Natural killer cell (primary cell): ENCODE measurements at regions not wholly inside any gene's neighbourhood (a gene's known extent, or its start where the extent isn't known, plus 50 kb on each side); places are given as distances from the start of the nearest gene placed in this dataset.

Source experiments
- ATAC-seq, 3 donors: fragments of 150-1000 bp in 2 of 3; fragments of 200-7000 bp in 1 of 3; cut with Tn5 transposase; 1 replicate in 1 of 3; 2 replicates in 2 of 3; pipeline ENCODE4 v1.10.0; 2021; ENCODE audit warnings: mild to moderate bottlenecking in 2 of 3, moderate library complexity in 2 of 3
- DNase-seq, 2 donors: peaks; one replicate each; pipeline versions ENCODE4 v3.0.0 to v3.0.0-alpha.2; 2013 to 2021; ENCODE audit warnings: mixed read lengths in 1 of 2
- H3K27ac ChIP-seq: one replicate; pipeline ENCODE4 v1.5.1; 2013; ENCODE audit warnings: mild to moderate bottlenecking, low read length
- H3K27me3 ChIP-seq: one replicate; pipeline ENCODE4 v1.6.1; 2013; ENCODE audit warnings: low read length; ENCODE audit not compliant: control insufficient read depth, insufficient read depth
- H3K36me3 ChIP-seq: one replicate; pipeline ENCODE4 v1.6.1; 2013; ENCODE audit warnings: low read length; ENCODE audit not compliant: control insufficient read depth, insufficient read depth
- H3K4me1 ChIP-seq: one replicate; pipeline ENCODE4 v1.6.1; 2013; ENCODE audit warnings: low read length; ENCODE audit not compliant: control insufficient read depth, insufficient read depth
- H3K4me3 ChIP-seq: one replicate; pipeline ENCODE4 v1.5.1; 2013; ENCODE audit warnings: low read length
- H3K9me3 ChIP-seq: one replicate; pipeline ENCODE4 v1.6.1; 2013; ENCODE audit warnings: low read length; ENCODE audit not compliant: control insufficient read depth, insufficient read depth
- H3K27ac Mint-ChIP-seq, 2 donors: one replicate each; pipeline ENCODE4 v1.8.0; 2022; ENCODE audit warnings: mild to moderate bottlenecking in 2 of 2, mixed read lengths in 2 of 2, moderate library complexity in 1 of 2
- H3K27me3 Mint-ChIP-seq, 2 donors: one replicate each; pipeline ENCODE4 v1.8.0; 2022; ENCODE audit warnings: low read depth in 2 of 2, mixed read lengths in 2 of 2
- H3K36me3 Mint-ChIP-seq: one replicate; pipeline ENCODE4 v1.8.0; 2022; ENCODE audit warnings: mixed read lengths
- H3K4me1 Mint-ChIP-seq, 2 donors: one replicate each; pipeline ENCODE4 v1.8.0; 2022; ENCODE audit warnings: mixed read lengths in 2 of 2
- H3K4me3 Mint-ChIP-seq: one replicate; pipeline ENCODE4 v1.8.0; 2022; ENCODE audit warnings: mild to moderate bottlenecking, moderate library complexity, mixed read lengths
- H3K9me3 Mint-ChIP-seq, 2 donors: one replicate each; pipeline ENCODE4 v1.8.0; 2022; ENCODE audit warnings: mixed read lengths in 2 of 2
- CTCF ChIP-seq: fragments of 200-600 bp; IDR thresholded peaks from one replicate; pipeline ENCODE4 v1.8.0; 2022; ENCODE audit warnings: antibody characterized with exemption
- WGBS: methylation state at CpG from one replicate; pipeline ENCODE4 v1.1.7; 2013; ENCODE audit warnings: missing lambda C conversion rate; ENCODE audit not compliant: insufficient coverage; 5-methylcytosine and 5-hydroxymethylcytosine counted together
- intact Hi-C: fragments of 100-400 bp; cut with micrococcal nuclease; formaldehyde crosslinking; loops from one replicate; pipeline ENCODE4 v1.14.2; 2022

- Mint-ChIP-seq H3K27me3 (no peaks in the 10 kb centered on the region), H3K27ac (no peak overlapping the region), H3K36me3 (no peaks in the 10 kb centered on the region), H3K4me3 (no peak overlapping the region), H3K9me3 (peaks cover 6 to 7% of the 10 kb centered on the region in 2 donors), H3K4me1 (no peaks in the 10 kb centered on the region)
- H3K27me3 ChIP-seq, result no peaks in the 10 kb centered on the region
- no peak overlapping the region for H3K4me3 ChIP-seq
- no peak for ATAC-seq
- no peak for TF ChIP-seq CTCF
- intact Hi-C loops, result no loop called here
- H3K27ac ChIP-seq, result no peak overlapping the region
- H3K4me1 ChIP-seq, result no peaks in the 10 kb centered on the region
- WGBS, result 85% methylated on average over 2 of the region's 2 CpGs
- DNase-seq, result no peak
- H3K36me3 ChIP-seq, result no peaks in the 10 kb centered on the region
- H3K9me3 ChIP-seq, result no peaks in the 10 kb centered on the region
Observed at GRCh38 chr6:104591573-104592334, 268.0 kb downstream of the HACE1 start.

- intact Hi-C loops, result no loop called here
- no peak for DNase-seq
- Histone ChIP-seq H3K9me3 (no peaks in the 10 kb centered on the region), H3K27me3 (no peaks in the 10 kb centered on the region), H3K36me3 (no peaks in the 10 kb centered on the region), H3K4me3 (no peak overlapping the region), H3K27ac (no peak overlapping the region), H3K4me1 (no peaks in the 10 kb centered on the region)
- Mint-ChIP-seq H3K4me3 (no peak overlapping the region), H3K36me3 (no peaks in the 10 kb centered on the region), H3K27ac (no peak overlapping the region), H3K4me1 (no peaks in the 10 kb centered on the region), H3K27me3 (no peaks in the 10 kb centered on the region), H3K9me3 (peaks cover 0 to under 1% of the 10 kb centered on the region in 2 donors)
- no peak for ATAC-seq
- TF ChIP-seq CTCF, result no peak
Observed at GRCh38 chr6:104589940-104590339, 269.8 kb downstream of the HACE1 start.

GRCh38 chr6:104585646-104586045, 274.1 kb downstream of the HACE1 start:
- intact Hi-C loops, result no loop called here
- no peak overlapping the region for H3K27ac ChIP-seq
- H3K36me3 ChIP-seq, result no peaks in the 10 kb centered on the region
- ATAC-seq (no peak), DNase-seq (no peak)
- Mint-ChIP-seq H3K27me3 (no peaks in the 10 kb centered on the region), H3K27ac (no peak overlapping the region), H3K9me3 (peaks cover 0 to 3% of the 10 kb centered on the region in 2 donors), H3K36me3 (no peaks in the 10 kb centered on the region), H3K4me1 (no peaks in the 10 kb centered on the region), H3K4me3 (no peak overlapping the region)
- no peak overlapping the region for H3K4me3 ChIP-seq
- no peaks in the 10 kb centered on the region for H3K27me3 ChIP-seq
- TF ChIP-seq CTCF, result no peak
- 75% methylated on average over 1 of the region's 2 CpGs for WGBS
- no peaks in the 10 kb centered on the region for H3K4me1 ChIP-seq
- H3K9me3 ChIP-seq, result no peaks in the 10 kb centered on the region

- Histone ChIP-seq H3K4me3 (no peak overlapping the region), H3K36me3 (no peaks in the 10 kb centered on the region), H3K9me3 (no peaks in the 10 kb centered on the region), H3K27me3 (no peaks in the 10 kb centered on the region), H3K27ac (no peak overlapping the region), H3K4me1 (no peaks in the 10 kb centered on the region)
- intact Hi-C loops, result no loop called here
- ATAC-seq (no peak), DNase-seq (no peak)
- Mint-ChIP-seq H3K4me1 (no peaks in the 10 kb centered on the region), H3K27ac (no peak overlapping the region), H3K27me3 (no peaks in the 10 kb centered on the region), H3K9me3 (peaks cover 3 to 8% of the 10 kb centered on the region in 2 donors), H3K36me3 (no peaks in the 10 kb centered on the region), H3K4me3 (no peak overlapping the region)
- no peak for TF ChIP-seq CTCF
Observed at GRCh38 chr6:104580452-104580851, 279.3 kb downstream of the HACE1 start.
